H9 (cell line): ENCODE measurements at regions not wholly inside any gene's neighbourhood (a gene's known extent, or its start where the extent isn't known, plus 50 kb on each side); places are given as distances from the start of the nearest gene placed in this dataset.

ENCODE experiments used
- DNase-seq: peaks from one replicate; pipeline ENCODE4 v3.0.0-alpha.2; 2017
- H2AFZ ChIP-seq: one replicate; pipeline ENCODE4 v1.6.1; 2013; ENCODE audit warnings: mild to moderate bottlenecking, low read length, control low read depth, moderate library complexity
- H2AK5ac ChIP-seq: 2 replicates; pipeline ENCODE4 v1.6.1; 2013; ENCODE audit warnings: low read length, control low read depth, mixed read lengths; ENCODE audit not compliant: insufficient read length
- H2BK120ac ChIP-seq: one replicate; pipeline ENCODE4 v1.6.1; 2013; ENCODE audit warnings: low read depth, mild to moderate bottlenecking, low read length, control low read depth, inconsistent platforms; ENCODE audit not compliant: poor library complexity, severe bottlenecking
- H2BK12ac ChIP-seq: 2 replicates; pipeline ENCODE4 v1.6.1; 2013; ENCODE audit warnings: low read length, control low read depth, mixed read lengths, low read depth; ENCODE audit not compliant: insufficient read length
- H2BK15ac ChIP-seq: 2 replicates; pipeline ENCODE4 v1.6.1; 2013; ENCODE audit warnings: low read depth, low read length, control low read depth
- H2BK20ac ChIP-seq: one replicate; pipeline ENCODE4 v1.6.1; 2013; ENCODE audit warnings: low read depth, mild to moderate bottlenecking, low read length, control low read depth, inconsistent platforms; ENCODE audit not compliant: poor library complexity, severe bottlenecking
- H2BK5ac ChIP-seq: 2 replicates; pipeline ENCODE4 v1.6.1; 2013; ENCODE audit warnings: low read length, control low read depth, mixed read lengths; ENCODE audit not compliant: insufficient read length
- H3K14ac ChIP-seq: 2 replicates; pipeline ENCODE4 v1.6.1; 2013; ENCODE audit warnings: low read length, control low read depth; ENCODE audit not compliant: insufficient read depth
- H3K18ac ChIP-seq: 2 replicates; pipeline ENCODE4 v1.6.1; 2013; ENCODE audit warnings: low read depth, mild to moderate bottlenecking, mixed read lengths, low read length, control low read depth; ENCODE audit not compliant: insufficient read length
- H3K23ac ChIP-seq: 2 replicates; pipeline ENCODE4 v1.6.1; 2013; ENCODE audit warnings: low read length, control low read depth, mixed read lengths, low read depth; ENCODE audit not compliant: insufficient read length
- H3K23me2 ChIP-seq: 2 replicates; pipeline ENCODE4 v1.6.1; 2013; ENCODE audit warnings: low read depth, mild to moderate bottlenecking, mixed read lengths, low read length, control low read depth; ENCODE audit not compliant: insufficient read length, poor library complexity, severe bottlenecking
- H3K27ac ChIP-seq: 2 replicates; pipeline ENCODE4 v1.5.1; 2013; ENCODE audit warnings: low read length, control low read depth, mixed read lengths, low read depth; ENCODE audit not compliant: insufficient read length
- H3K27me3 ChIP-seq: 2 replicates; pipeline ENCODE4 v1.6.1; 2013; ENCODE audit warnings: low read length, control low read depth, inconsistent platforms; ENCODE audit not compliant: insufficient read depth
- H3K4ac ChIP-seq: 2 replicates; pipeline ENCODE4 v1.6.1; 2013; ENCODE audit warnings: low read depth, mild to moderate bottlenecking, control low read depth, inconsistent platforms, low read length, moderate library complexity
- H3K4me1 ChIP-seq: 2 replicates; pipeline ENCODE4 v1.6.1; 2013; ENCODE audit warnings: low read length, control low read depth, inconsistent platforms; ENCODE audit not compliant: insufficient read depth
- H3K4me2 ChIP-seq: 2 replicates; pipeline ENCODE4 v1.6.1; 2013; ENCODE audit warnings: low read length, control low read depth, mixed read lengths; ENCODE audit not compliant: insufficient read length, insufficient read depth
- H3K56ac ChIP-seq: 2 replicates; pipeline ENCODE4 v1.6.1; 2013; ENCODE audit warnings: low read depth, mild to moderate bottlenecking, mixed read lengths, low read length, control low read depth; ENCODE audit not compliant: insufficient read length
- H3K79me1 ChIP-seq: 2 replicates; pipeline ENCODE4 v1.6.1; 2013; ENCODE audit warnings: low read depth, mild to moderate bottlenecking, moderate library complexity, low read length, control low read depth, inconsistent platforms; ENCODE audit not compliant: insufficient read depth, poor library complexity, severe bottlenecking
- H3K79me2 ChIP-seq: 2 replicates; pipeline ENCODE4 v1.6.1; 2013; ENCODE audit warnings: low read length, control low read depth, inconsistent platforms; ENCODE audit not compliant: insufficient read depth
- H3K9ac ChIP-seq: 2 replicates; pipeline ENCODE4 v1.6.1; 2013; ENCODE audit warnings: low read length, control low read depth, mixed read lengths; ENCODE audit not compliant: insufficient read length; ENCODE audit errors: extremely low read depth
- H3K9me3 ChIP-seq: one replicate; pipeline ENCODE4 v1.6.1; 2013; ENCODE audit warnings: low read depth, low read length, inconsistent platforms; ENCODE audit not compliant: control insufficient read depth
- H3T11ph ChIP-seq: one replicate; pipeline ENCODE4 v1.6.1; 2013; ENCODE audit warnings: mild to moderate bottlenecking, low read length, control low read depth, inconsistent platforms
- H4K20me1 ChIP-seq: one replicate; pipeline ENCODE4 v1.6.1; 2013; ENCODE audit not compliant: control insufficient read depth, insufficient read length, insufficient read depth
- H4K5ac ChIP-seq: 2 replicates; pipeline ENCODE4 v1.6.1; 2013; ENCODE audit warnings: low read depth, mild to moderate bottlenecking, mixed read lengths, low read length, control low read depth; ENCODE audit not compliant: insufficient read length
- H4K8ac ChIP-seq: replicated peaks from 2 replicates; pipeline ENCODE4 v1.6.1; 2013; ENCODE audit warnings: low read length, control low read depth, mixed read lengths, low read depth; ENCODE audit not compliant: insufficient read length
- H4K91ac ChIP-seq: 2 replicates; pipeline ENCODE4 v1.6.1; 2013; ENCODE audit warnings: low read depth, mild to moderate bottlenecking, moderate library complexity, mixed read lengths, low read length, control low read depth; ENCODE audit not compliant: insufficient read length
- H3K27ac Mint-ChIP-seq, 3 experiments: 2 replicates in 2 of 3; 3 replicates in 1 of 3; pipeline ENCODE4 v1.8.0; 2020 to 2021; ENCODE audit warnings: mixed read lengths in 3 of 3, mild to moderate bottlenecking in 1 of 3, moderate library complexity in 1 of 3
- H3K27me3 Mint-ChIP-seq: 2 replicates; pipeline ENCODE4 v1.8.0; 2021; ENCODE audit warnings: low read depth, mild to moderate bottlenecking, moderate library complexity, mixed read lengths
- H3K36me3 Mint-ChIP-seq, 3 experiments: 2 replicates in 2 of 3; 3 replicates in 1 of 3; pipeline ENCODE4 v1.8.0; 2020 to 2021; ENCODE audit warnings: low read depth in 3 of 3, mixed read lengths in 3 of 3; ENCODE audit not compliant: insufficient read depth in 1 of 3
- H3K4me1 Mint-ChIP-seq, 2 experiments: 2 replicates each; pipeline ENCODE4 v1.8.0; 2020; ENCODE audit warnings: mixed read lengths in 2 of 2
- H3K4me3 Mint-ChIP-seq, 2 experiments: 2 replicates in 1 of 2; 3 replicates in 1 of 2; pipeline ENCODE4 v1.8.0; 2020 to 2021; ENCODE audit warnings: mild to moderate bottlenecking in 2 of 2, mixed read lengths in 2 of 2, moderate library complexity in 1 of 2
- H3K9me3 Mint-ChIP-seq, 2 experiments: 2 replicates in 1 of 2; 3 replicates in 1 of 2; pipeline ENCODE4 v1.8.0; 2020; ENCODE audit warnings: mild to moderate bottlenecking in 2 of 2, mixed read lengths in 2 of 2, moderate library complexity in 1 of 2
- WGBS: extraction: QIAGEN DNeasy Blood & Tissue Kit; methylation state at CpG from one replicate; pipeline ENCODE4 v1.1.7; 2013; ENCODE audit warnings: missing lambda C conversion rate, low lambda C conversion rate, mixed read lengths; ENCODE audit not compliant: insufficient read length; ENCODE audit errors: extremely low coverage; 5-methylcytosine and 5-hydroxymethylcytosine counted together
- TF ChIP-seq, protein P1 (sequence below): fragments of 200-600 bp; sonication (generic); conservative IDR thresholded peaks from 3 replicates; pipeline ENCODE4 v1.8.0; 2021; ENCODE audit warnings: antibody characterized with exemption, mild to moderate bottlenecking

DNA sequence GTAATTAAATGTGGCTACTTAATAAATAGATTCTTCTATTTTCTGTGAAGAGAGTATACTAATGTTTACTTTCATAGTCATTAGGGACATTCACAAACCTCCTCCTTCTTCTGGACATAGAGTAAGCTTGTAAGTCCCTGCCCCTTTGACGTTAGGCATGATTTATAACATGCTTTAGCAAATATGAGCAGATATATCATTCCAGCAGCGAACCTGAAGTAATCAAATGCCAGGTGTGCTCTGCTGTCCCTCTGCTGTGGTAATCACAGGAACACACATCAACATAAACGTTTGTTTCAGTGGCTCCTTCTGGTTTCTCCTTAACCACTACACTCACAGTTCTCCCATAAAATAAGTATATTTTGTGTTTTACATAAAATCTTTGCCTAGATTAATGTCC, 961.8 kb downstream of the FLRT2 start:
- Histone ChIP-seq H3K56ac (no peak overlapping the region), H3K9ac (no peak overlapping the region), H3K14ac (no peak overlapping the region), H2BK20ac (no peak overlapping the region), H3K27ac (no peak overlapping the region), H4K5ac (no peak overlapping the region), H2BK12ac (no peak overlapping the region), H3K79me2 (no peaks in the 10 kb centered on the region), H2BK120ac (no peak overlapping the region), H2BK5ac (no peak overlapping the region), H4K8ac (no peak overlapping the region), H3K9me3 (no peaks in the 10 kb centered on the region), H3K4me1 (no peaks in the 10 kb centered on the region), H2AFZ (no peak overlapping the region), H3K4me2 (no peak overlapping the region), H2BK15ac (no peak overlapping the region), H4K20me1 (no peaks in the 10 kb centered on the region), H3K27me3 (no peaks in the 10 kb centered on the region), H3K23me2 (no peaks in the 10 kb centered on the region), H3K4ac (no peak overlapping the region), H3T11ph (no peak overlapping the region), H4K91ac (no peak overlapping the region), H3K18ac (no peak overlapping the region), H3K79me1 (no peaks in the 10 kb centered on the region), H2AK5ac (no peak overlapping the region), H3K23ac (no peak overlapping the region)
- no peak for DNase-seq
- no CpG with 5 or more reads among the region's 3 CpGs for WGBS
- H3K36me3 Mint-ChIP-seq = no peaks in the 10 kb centered on the region
- no peak overlapping the region for H3K4me3 Mint-ChIP-seq
- TF ChIP-seq, protein P1, sequence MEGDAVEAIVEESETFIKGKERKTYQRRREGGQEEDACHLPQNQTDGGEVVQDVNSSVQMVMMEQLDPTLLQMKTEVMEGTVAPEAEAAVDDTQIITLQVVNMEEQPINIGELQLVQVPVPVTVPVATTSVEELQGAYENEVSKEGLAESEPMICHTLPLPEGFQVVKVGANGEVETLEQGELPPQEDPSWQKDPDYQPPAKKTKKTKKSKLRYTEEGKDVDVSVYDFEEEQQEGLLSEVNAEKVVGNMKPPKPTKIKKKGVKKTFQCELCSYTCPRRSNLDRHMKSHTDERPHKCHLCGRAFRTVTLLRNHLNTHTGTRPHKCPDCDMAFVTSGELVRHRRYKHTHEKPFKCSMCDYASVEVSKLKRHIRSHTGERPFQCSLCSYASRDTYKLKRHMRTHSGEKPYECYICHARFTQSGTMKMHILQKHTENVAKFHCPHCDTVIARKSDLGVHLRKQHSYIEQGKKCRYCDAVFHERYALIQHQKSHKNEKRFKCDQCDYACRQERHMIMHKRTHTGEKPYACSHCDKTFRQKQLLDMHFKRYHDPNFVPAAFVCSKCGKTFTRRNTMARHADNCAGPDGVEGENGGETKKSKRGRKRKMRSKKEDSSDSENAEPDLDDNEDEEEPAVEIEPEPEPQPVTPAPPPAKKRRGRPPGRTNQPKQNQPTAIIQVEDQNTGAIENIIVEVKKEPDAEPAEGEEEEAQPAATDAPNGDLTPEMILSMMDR = no peak
- H3K27me3 Mint-ChIP-seq = no peaks in the 10 kb centered on the region
- H3K4me1 Mint-ChIP-seq = no peaks in the 10 kb centered on the region
- no peak overlapping the region for H3K27ac Mint-ChIP-seq
- H3K9me3 Mint-ChIP-seq = 0 out of 5 replicates have a peak, but pooled peaks cover 0 to 1% of the 10 kb centered on the region in 2 experiments
